Fibroblast of lung (primary cell): ENCODE measurements at regions not wholly inside any gene's neighbourhood (a gene's known extent, or its start where the extent isn't known, plus 50 kb on each side); places are given as distances from the start of the nearest gene placed in this dataset.

Experiments
- CTCF ChIP-seq, 2 donors: IDR thresholded peaks in 1 of 2; conservative IDR thresholded peaks in 1 of 2; 1 replicate in 1 of 2; 2 replicates in 1 of 2; pipeline ENCODE4 v1.5.1; 2011 to 2012; ENCODE audit warnings: low read length in 2 of 2, control low read depth in 1 of 2, inconsistent platforms in 1 of 2, low read depth in 1 of 2, mild to moderate bottlenecking in 1 of 2
- EZH2 ChIP-seq: IDR thresholded peaks from 2 replicates; pipeline ENCODE4 v1.5.1; 2012; ENCODE audit warnings: low read length, control low read depth, mild to moderate bottlenecking; ENCODE audit errors: missing control alignments

- TF ChIP-seq CTCF (conservative IDR thresholded peaks at IDR 0.05 in 1 of 2, IDR thresholded peaks at IDR 0.05 in 1 of 2; ENCODE audit: low read depth in 1 of 2, low read length in 2 of 2) (no peak), EZH2 (no peak)
Observed at GRCh38 chr5:84748313-84748712, 363.6 kb upstream of the EDIL3 start.
